Panc1 (cell line): ENCODE measurements at regions not wholly inside any gene's neighbourhood (a gene's known extent, or its start where the extent isn't known, plus 50 kb on each side); places are given as distances from the start of the nearest gene placed in this dataset.

ENCODE experiments used
- ATAC-seq: fragments of 200-7000 bp; cut with Tn5 transposase; 2 replicates; pipeline ENCODE4 v1.9.1; 2020; ENCODE audit warnings: mild to moderate bottlenecking, moderate library complexity
- BruUV-seq: library from RNA; stranded (reverse); fragments of 400-500 nt; replicated peaks from 2 replicates; lab custom pipeline; 2021; lab: Mats Ljungman, UMichigan
- CTCF ChIA-PET: fragments of 300-600 bp; sonication (Branson Sonifier 250); formaldehyde crosslinking; loops from one replicate; lab custom pipeline; 2022; ENCODE audit warnings: antibody characterized with exemption; lab: Charles Lee
- POLR2A ChIA-PET: fragments of 300-600 bp; sonication (Branson Sonifier 250); formaldehyde crosslinking; loops from one replicate; lab custom pipeline; 2022; ENCODE audit warnings: antibody characterized with exemption; lab: Charles Lee
- DNase-seq: peaks from one replicate; pipeline ENCODE4 v3.0.0-alpha.2; 2010; ENCODE audit warnings: low read depth, low spot score
- H3K27ac ChIP-seq: 2 replicates; pipeline ENCODE4 v1.5.1; 2011; ENCODE audit warnings: mild to moderate bottlenecking, low read length, inconsistent platforms
- H3K27me3 ChIP-seq: fragments of 200-500 bp; sonication (Bioruptor generic); 2 replicates; pipeline ENCODE4 v1.6.0; 2014; ENCODE audit warnings: low read length, inconsistent platforms; ENCODE audit not compliant: control insufficient read depth, insufficient read depth
- H3K36me3 ChIP-seq: fragments of 200-500 bp; sonication (Bioruptor generic); 2 replicates; pipeline ENCODE4 v1.5.1; 2014; ENCODE audit warnings: inconsistent platforms, mild to moderate bottlenecking, low read length, moderate library complexity; ENCODE audit not compliant: control insufficient read depth, insufficient read depth
- H3K4me1 ChIP-seq: 2 replicates; pipeline ENCODE4 v1.5.1; 2011; ENCODE audit warnings: inconsistent platforms, mild to moderate bottlenecking, low read length, moderate library complexity; ENCODE audit not compliant: control insufficient read depth, insufficient read depth
- H3K4me3 ChIP-seq, 2 experiments: 2 replicates each; pipeline ENCODE4 v1.5.1; 2011 to 2012; ENCODE audit warnings: low read depth in 2 of 2, low read length in 2 of 2, mild to moderate bottlenecking in 2 of 2, inconsistent platforms in 1 of 2, moderate library complexity in 1 of 2
- H3K9me3 ChIP-seq: fragments of 200-500 bp; sonication (Bioruptor generic); 2 replicates; pipeline ENCODE4 v1.5.1; 2014; ENCODE audit warnings: low read depth, mild to moderate bottlenecking, inconsistent platforms, low read length, moderate library complexity; ENCODE audit not compliant: control insufficient read depth, insufficient read depth
- CTCF ChIP-seq: fragments of 450-650 bp; IDR thresholded peaks from 2 replicates; pipeline ENCODE4 v1.5.1; 2017; ENCODE audit warnings: mild to moderate bottlenecking
- POLR2AphosphoS5 ChIP-seq: IDR thresholded peaks from 2 replicates; pipeline ENCODE4 v1.6.1; 2012; ENCODE audit warnings: mild to moderate bottlenecking, low read depth, low read length, moderate library complexity
- SIN3A ChIP-seq: IDR thresholded peaks from 2 replicates; pipeline ENCODE4 v1.6.1; 2012; ENCODE audit warnings: low read depth, mild to moderate bottlenecking, low read length, moderate library complexity, borderline replicate concordance; ENCODE audit not compliant: insufficient read depth
- TCF7L2 ChIP-seq: IDR thresholded peaks from 2 replicates; pipeline ENCODE4 v1.6.1; 2011; ENCODE audit warnings: mild to moderate bottlenecking, low read depth, low read length, inconsistent platforms
- in situ Hi-C: cut with HindIII; loops from 2 replicates; pipeline ENCODE4 v1.10.0; 2016; ENCODE audit warnings: low sequenced_read_pairs, low pct_unique_long_range_greater_than_20kb
- intact Hi-C: fragments of 100-400 bp; cut with micrococcal nuclease; formaldehyde crosslinking; loops from one replicate; pipeline ENCODE4 v1.10.0; 2022; ENCODE audit not compliant: unreplicated experiment
- TF ChIP-seq, protein P1 (sequence below), 2 experiments: IDR thresholded peaks; 2 replicates each; pipeline ENCODE4 v1.6.1; 2011 to 2012; ENCODE audit warnings: low read depth in 2 of 2, control low read depth in 1 of 2, low read length in 1 of 2, mild to moderate bottlenecking in 1 of 2, moderate library complexity in 1 of 2; ENCODE audit not compliant: insufficient read depth in 1 of 2

- in situ Hi-C loops, result no loop called here
- Histone ChIP-seq H3K4me1 (no peaks in the 10 kb centered on the region), H3K27ac (no peak overlapping the region), H3K9me3 (0 out of 2 replicates have a peak, but pooled peaks cover 4% of the 10 kb centered on the region), H3K4me3 (no peak overlapping the region), H3K27me3 (no peaks in the 10 kb centered on the region), H3K36me3 (no peaks in the 10 kb centered on the region)
- no peak for ATAC-seq
- CTCF ChIA-PET, result no interaction called here
- BruUV-seq, result no TSS peak
- no peak for DNase-seq
- TF ChIP-seq POLR2AphosphoS5 (no peak), TCF7L2 (no peak), SIN3A (no peak), CTCF (no peak)
- TF ChIP-seq, protein P1, sequence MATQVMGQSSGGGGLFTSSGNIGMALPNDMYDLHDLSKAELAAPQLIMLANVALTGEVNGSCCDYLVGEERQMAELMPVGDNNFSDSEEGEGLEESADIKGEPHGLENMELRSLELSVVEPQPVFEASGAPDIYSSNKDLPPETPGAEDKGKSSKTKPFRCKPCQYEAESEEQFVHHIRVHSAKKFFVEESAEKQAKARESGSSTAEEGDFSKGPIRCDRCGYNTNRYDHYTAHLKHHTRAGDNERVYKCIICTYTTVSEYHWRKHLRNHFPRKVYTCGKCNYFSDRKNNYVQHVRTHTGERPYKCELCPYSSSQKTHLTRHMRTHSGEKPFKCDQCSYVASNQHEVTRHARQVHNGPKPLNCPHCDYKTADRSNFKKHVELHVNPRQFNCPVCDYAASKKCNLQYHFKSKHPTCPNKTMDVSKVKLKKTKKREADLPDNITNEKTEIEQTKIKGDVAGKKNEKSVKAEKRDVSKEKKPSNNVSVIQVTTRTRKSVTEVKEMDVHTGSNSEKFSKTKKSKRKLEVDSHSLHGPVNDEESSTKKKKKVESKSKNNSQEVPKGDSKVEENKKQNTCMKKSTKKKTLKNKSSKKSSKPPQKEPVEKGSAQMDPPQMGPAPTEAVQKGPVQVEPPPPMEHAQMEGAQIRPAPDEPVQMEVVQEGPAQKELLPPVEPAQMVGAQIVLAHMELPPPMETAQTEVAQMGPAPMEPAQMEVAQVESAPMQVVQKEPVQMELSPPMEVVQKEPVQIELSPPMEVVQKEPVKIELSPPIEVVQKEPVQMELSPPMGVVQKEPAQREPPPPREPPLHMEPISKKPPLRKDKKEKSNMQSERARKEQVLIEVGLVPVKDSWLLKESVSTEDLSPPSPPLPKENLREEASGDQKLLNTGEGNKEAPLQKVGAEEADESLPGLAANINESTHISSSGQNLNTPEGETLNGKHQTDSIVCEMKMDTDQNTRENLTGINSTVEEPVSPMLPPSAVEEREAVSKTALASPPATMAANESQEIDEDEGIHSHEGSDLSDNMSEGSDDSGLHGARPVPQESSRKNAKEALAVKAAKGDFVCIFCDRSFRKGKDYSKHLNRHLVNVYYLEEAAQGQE (IDR thresholded peaks at IDR 0.05; ENCODE audit: insufficient read depth in 1 of 2, low read depth in 2 of 2, low read length in 1 of 2), result no peak
- intact Hi-C loops, result no loop called here
- POLR2A ChIA-PET, result no interaction called here
These were observed 155.9 kb upstream of the ATP10B start for GRCh38 chr5:161007879-161008278.

GRCh38 chr5:161002571-161003074 lies 150.6 kb upstream of the ATP10B start:
- Histone ChIP-seq H3K4me3 (no peak overlapping the region), H3K27ac (no peak overlapping the region), H3K4me1 (no peaks in the 10 kb centered on the region), H3K36me3 (no peaks in the 10 kb centered on the region), H3K27me3 (no peaks in the 10 kb centered on the region), H3K9me3 (0 out of 2 replicates have a peak, but pooled peaks cover 4% of the 10 kb centered on the region)
- TF ChIP-seq POLR2AphosphoS5, result no peak
- TF ChIP-seq SIN3A, result no peak
- no peak for TF ChIP-seq CTCF
- CTCF ChIA-PET, result no interaction called here
- in situ Hi-C loops, result no loop called here
- POLR2A ChIA-PET, result no interaction called here
- intact Hi-C loops, result no loop called here
- ATAC-seq (no peak), DNase-seq (no peak)
- BruUV-seq, result no TSS peak
